RPMI7951 (cell line): ENCODE measurements at regions not wholly inside any gene's neighbourhood (a gene's known extent, or its start where the extent isn't known, plus 50 kb on each side); places are given as distances from the start of the nearest gene placed in this dataset.

Experiments used
- DNase-seq: peaks from one replicate; pipeline ENCODE4 v3.0.0-alpha.2; 2012; ENCODE audit warnings: low read depth

GRCh38 chr3:174776636-174777035 lies 82.5 kb upstream of the NAALADL2 start:
- no peak for DNase-seq

- DNase-seq = no peak
Observed at GRCh38 chr3:174777813-174778212, 81.3 kb upstream of the NAALADL2 start.

GRCh38 chr3:174783502-174783901 lies 75.6 kb upstream of the NAALADL2 start:
- no peak for DNase-seq

GRCh38 chr3:174784206-174784934 lies 74.8 kb upstream of the NAALADL2 start:
- no peak for DNase-seq

- DNase-seq = no peak
Observed at GRCh38 chr3:174786825-174787224, 72.3 kb upstream of the NAALADL2 start.

- DNase-seq = no peak
Observed at GRCh38 chr3:174791161-174791560, 68.0 kb upstream of the NAALADL2 start.

- DNase-seq = no peak
Observed at GRCh38 chr3:174792864-174793263, 66.3 kb upstream of the NAALADL2 start.
